Small intestine (tissue), 7 donors: ENCODE measurements at regions not wholly inside any gene's neighbourhood (a gene's known extent, or its start where the extent isn't known, plus 50 kb on each side); places are given as distances from the start of the nearest gene placed in this dataset.

Experiments used
- DNase-seq, 2 donors: peaks; one replicate each; pipeline versions ENCODE4 v3.0.0 to v3.0.0-alpha.2; 2013
- FAIRE-seq: peaks from 2 replicates; lab custom pipeline; 2012; peaks lifted over from hg19 to GRCh38; lab: Jason Lieb, UNC
- H3K27ac ChIP-seq, 3 donors: one replicate each; pipeline ENCODE4 v1.5.1; 2013; ENCODE audit warnings: low read length in 2 of 3, mild to moderate bottlenecking in 2 of 3, control low read depth in 1 of 3, inconsistent platforms in 1 of 3, low read depth in 1 of 3, moderate library complexity in 1 of 3
- H3K27me3 ChIP-seq, 3 donors: one replicate each; pipeline ENCODE4 v1.6.1; 2013; ENCODE audit warnings: low read length in 3 of 3, inconsistent platforms in 1 of 3; ENCODE audit not compliant: control insufficient read depth in 3 of 3, insufficient read depth in 3 of 3
- H3K36me3 ChIP-seq, 3 donors: one replicate each; pipeline ENCODE4 v1.6.1; 2013; ENCODE audit warnings: low read length in 3 of 3, inconsistent platforms in 1 of 3, low read depth in 1 of 3, mild to moderate bottlenecking in 1 of 3, moderate library complexity in 1 of 3; ENCODE audit not compliant: control insufficient read depth in 3 of 3, insufficient read depth in 2 of 3
- H3K4me1 ChIP-seq, 3 donors: one replicate each; pipeline ENCODE4 v1.6.1; 2013; ENCODE audit warnings: low read length in 2 of 3, inconsistent platforms in 1 of 3, low read depth in 1 of 3, mild to moderate bottlenecking in 1 of 3, moderate library complexity in 1 of 3; ENCODE audit not compliant: control insufficient read depth in 3 of 3, insufficient read depth in 2 of 3
- H3K4me3 ChIP-seq, 3 donors: one replicate each; pipeline ENCODE4 v1.5.1; 2013; ENCODE audit warnings: low read length in 3 of 3, control low read depth in 1 of 3, inconsistent platforms in 1 of 3, low read depth in 1 of 3, mild to moderate bottlenecking in 1 of 3, moderate library complexity in 1 of 3
- H3K9me3 ChIP-seq, 2 donors: one replicate each; pipeline ENCODE4 v1.6.1; 2013; ENCODE audit warnings: low read depth in 1 of 2, low read length in 1 of 2; ENCODE audit not compliant: control insufficient read depth in 2 of 2, insufficient read depth in 1 of 2
- WGBS, 3 donors: extraction: QIAGEN DNeasy Blood & Tissue Kit; methylation state at CpG; one replicate each; pipeline ENCODE4 v1.1.7; 2013; 5-methylcytosine and 5-hydroxymethylcytosine counted together
- donor health status: healthy with polysubstance abuse.
- donor health status: control.
- donor health status: control.
- donor health status: Bipolar disorder and iron deficiency.
- donor health status: healthy.

DNA sequence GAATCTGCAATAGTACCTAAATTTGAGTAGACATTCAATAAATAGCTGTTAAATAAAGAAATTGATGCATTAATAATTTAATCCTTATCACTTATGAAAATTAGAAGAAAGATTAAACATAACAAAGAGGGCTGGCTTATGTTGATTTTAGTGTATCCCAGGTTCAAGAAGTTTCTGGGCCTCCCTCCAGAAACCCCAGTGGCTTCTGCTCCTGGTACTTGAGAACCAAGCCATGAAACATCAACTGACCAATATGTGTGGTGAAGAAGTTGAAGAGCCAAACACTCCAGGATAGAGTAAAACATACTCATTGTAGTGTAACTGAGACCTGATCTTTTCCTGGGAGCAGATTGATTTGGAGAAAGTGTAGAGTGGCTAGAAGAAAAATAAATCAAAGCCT lies 1465.7 kb upstream of the PIK3C3 start:
- FAIRE-seq (no peak), DNase-seq (no peak)
- Histone ChIP-seq H3K27ac (no peak overlapping the region), H3K27me3 (no peaks in the 10 kb centered on the region), H3K9me3 (no peaks in the 10 kb centered on the region), H3K4me3 (no peak overlapping the region), H3K36me3 (no peaks in the 10 kb centered on the region), H3K4me1 (no peaks in the 10 kb centered on the region)

DNA sequence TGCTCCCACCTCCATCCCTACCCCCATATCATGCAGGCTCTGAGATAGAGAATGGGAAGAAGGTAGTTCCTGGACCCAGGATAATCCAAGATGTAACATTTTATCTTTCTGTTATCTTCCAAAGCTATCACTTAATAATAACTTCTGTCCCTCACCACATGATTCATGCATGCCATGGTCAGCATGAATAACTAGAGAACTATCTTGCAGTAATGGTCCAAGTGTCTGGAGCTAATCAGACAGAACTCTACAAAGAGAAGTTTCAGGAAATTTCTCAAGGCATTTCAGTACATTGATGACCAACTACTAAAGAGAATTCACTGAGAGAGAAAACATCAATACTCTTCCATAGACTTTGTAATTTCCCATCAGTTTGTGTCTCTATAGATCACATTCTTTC lies 1469.7 kb upstream of the PIK3C3 start:
- no peak for DNase-seq
- Histone ChIP-seq H3K36me3 (no peaks in the 10 kb centered on the region), H3K27ac (no peak overlapping the region), H3K27me3 (no peaks in the 10 kb centered on the region), H3K9me3 (no peaks in the 10 kb centered on the region), H3K4me1 (no peaks in the 10 kb centered on the region), H3K4me3 (no peak overlapping the region)
- no peak for FAIRE-seq

DNA sequence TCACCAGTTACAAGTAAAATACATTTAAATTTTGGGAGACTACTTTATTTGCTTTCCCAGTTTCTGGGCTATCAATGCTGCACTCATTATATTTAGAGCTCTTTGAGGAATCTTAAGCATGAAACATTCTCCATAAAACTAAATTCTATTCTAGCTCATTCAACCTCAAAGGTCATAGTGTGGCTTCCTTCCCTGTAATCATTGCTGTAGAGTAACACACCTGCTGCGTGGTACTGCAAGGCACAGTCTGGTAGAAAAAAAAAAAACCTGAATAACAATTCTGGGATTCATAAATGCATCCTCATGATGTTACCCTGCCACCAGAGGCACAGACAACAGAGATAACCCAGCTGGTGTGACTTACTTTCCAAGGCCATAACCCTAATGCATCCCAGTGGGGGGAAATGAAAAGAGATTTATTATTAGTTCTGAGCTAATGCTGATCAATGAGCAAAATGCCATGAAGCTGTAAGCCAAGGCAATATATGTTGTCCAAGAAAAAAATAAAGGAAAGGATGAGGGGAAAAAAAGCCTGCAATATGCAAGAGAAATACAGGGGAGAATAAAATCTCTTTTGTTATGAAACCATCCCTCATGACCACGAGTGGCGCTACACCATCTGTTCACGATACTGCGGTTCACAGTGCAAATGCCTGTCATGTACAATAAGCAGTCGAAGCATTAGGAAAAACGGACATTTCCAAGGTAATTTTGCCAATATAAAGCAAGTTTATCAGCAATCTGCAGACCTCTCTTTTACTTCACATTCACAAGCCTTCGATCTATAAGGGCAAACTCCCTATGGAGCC lies 1481.6 kb upstream of the PIK3C3 start:
- FAIRE-seq (no peak), DNase-seq (no peak)
- H3K27ac ChIP-seq: no peak overlapping the region
- no peaks in the 10 kb centered on the region for H3K27me3 ChIP-seq
- no peaks in the 10 kb centered on the region for H3K9me3 ChIP-seq
- no peak overlapping the region for H3K4me3 ChIP-seq
- no peaks in the 10 kb centered on the region for H3K4me1 ChIP-seq
- H3K36me3 ChIP-seq: no peaks in the 10 kb centered on the region
- WGBS, 3 donors: 75 to 79% (median 78%) methylated on average over 8 of the region's 8 CpGs

DNA sequence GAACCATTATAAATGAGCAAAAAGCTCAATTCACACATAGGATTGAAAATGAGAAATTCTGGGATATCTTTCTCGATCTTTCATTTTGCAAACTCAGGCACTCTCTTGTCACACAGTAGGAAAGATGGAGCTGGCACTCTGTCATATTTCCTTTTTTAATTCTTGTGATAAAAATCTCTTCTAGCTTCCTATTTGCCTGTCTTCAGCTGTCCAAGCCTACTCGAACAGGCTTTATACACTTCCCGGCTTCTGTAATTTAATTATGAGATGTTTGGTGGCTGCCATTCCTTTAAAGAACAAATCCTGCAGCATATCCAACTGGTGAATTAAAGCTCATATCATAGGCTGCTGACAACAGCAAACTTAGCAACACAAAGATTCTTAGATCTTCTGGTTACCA lies 1484.3 kb upstream of the PIK3C3 start:
- H3K27me3 ChIP-seq: no peaks in the 10 kb centered on the region
- DNase-seq: no peak
- WGBS, 3 donors: 52 to 66% (median 58%) methylated on average over 3 of the region's 3 CpGs

DNA sequence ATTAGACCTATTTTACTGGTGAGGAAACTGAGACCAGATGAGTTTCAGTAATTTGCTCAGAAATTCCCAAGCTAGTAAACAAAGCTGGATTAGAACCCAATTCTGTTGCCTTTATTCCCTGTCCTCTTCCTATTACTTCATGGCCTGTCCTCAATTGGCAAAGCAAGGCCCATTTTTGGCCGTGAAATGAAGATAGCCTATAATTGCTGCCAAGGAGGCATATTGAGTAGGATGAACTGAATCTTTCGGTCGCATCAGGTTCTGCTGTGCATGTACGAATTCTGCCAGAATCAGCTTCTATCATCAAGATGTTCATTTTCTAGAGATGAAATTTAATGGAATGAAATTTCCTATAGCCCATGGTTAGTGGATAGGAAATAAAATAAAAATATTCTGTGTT lies 1485.2 kb upstream of the PIK3C3 start:
- no peaks in the 10 kb centered on the region for H3K4me1 ChIP-seq
- FAIRE-seq (no peak), DNase-seq (no peak)
- no peaks in the 10 kb centered on the region for H3K36me3 ChIP-seq
- no peaks in the 10 kb centered on the region for H3K9me3 ChIP-seq
- H3K27me3 ChIP-seq: no peaks in the 10 kb centered on the region
- H3K27ac ChIP-seq: no peak overlapping the region
- no peak overlapping the region for H3K4me3 ChIP-seq
- WGBS, 3 donors: 86 to 89% (median 89%) methylated on average over 4 of the region's 4 CpGs

More for the DNA sequence above, 1484.3 kb upstream of the PIK3C3 start:
- no peak overlapping the region for H3K4me3 ChIP-seq
- no peak for FAIRE-seq
- no peaks in the 10 kb centered on the region for H3K36me3 ChIP-seq
- H3K27ac ChIP-seq: no peak overlapping the region
- no peaks in the 10 kb centered on the region for H3K9me3 ChIP-seq
- no peaks in the 10 kb centered on the region for H3K4me1 ChIP-seq

DNA sequence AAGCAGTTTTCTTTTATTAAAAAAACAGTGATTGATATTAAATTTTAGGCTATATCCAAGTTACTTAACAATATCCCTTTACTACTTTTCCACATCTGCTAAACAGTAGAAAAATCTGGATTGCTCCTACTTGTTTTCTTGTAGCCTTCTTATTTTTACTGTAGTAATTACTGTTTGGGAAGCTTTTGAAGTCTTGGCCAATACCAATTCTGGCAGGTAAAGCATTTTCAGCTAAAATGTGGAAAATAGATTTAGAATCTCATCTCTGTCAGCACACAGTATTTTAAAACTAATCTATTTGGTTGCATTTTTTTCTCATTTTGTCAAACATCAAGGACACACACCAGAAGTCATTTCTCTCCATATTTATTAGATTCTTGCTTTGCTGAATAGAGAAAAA lies 1485.7 kb upstream of the PIK3C3 start:
- FAIRE-seq: no peak
- Histone ChIP-seq H3K4me1 (no peaks in the 10 kb centered on the region), H3K9me3 (no peaks in the 10 kb centered on the region)

DNA sequence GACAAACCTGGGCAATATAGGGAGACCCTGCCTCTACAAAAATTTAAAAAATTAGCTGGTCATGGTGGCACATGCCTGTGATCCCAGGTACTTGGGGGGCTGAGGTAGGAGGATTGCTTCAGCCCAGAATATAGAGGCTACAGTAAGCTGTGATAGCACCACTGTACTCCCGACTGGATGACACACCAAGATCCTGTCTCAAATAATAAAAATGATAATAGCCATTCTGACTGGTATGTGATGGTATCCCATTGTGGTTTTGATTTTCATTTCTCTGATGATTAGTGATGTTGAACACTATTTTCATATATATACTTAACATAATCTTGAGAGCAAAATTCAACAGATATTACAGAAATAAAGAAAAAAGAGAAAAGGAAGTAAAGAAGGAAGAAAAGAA lies 1491.0 kb upstream of the PIK3C3 start:
- Histone ChIP-seq H3K4me1 (no peaks in the 10 kb centered on the region), H3K27ac (no peak overlapping the region), H3K36me3 (no peaks in the 10 kb centered on the region), H3K9me3 (peaks cover 0 to 3% of the 10 kb centered on the region in 2 donors), H3K27me3 (no peaks in the 10 kb centered on the region), H3K4me3 (no peak overlapping the region)
- FAIRE-seq (peak; percentile 19), DNase-seq (no peak)
- 48 to 89% (median 50%) methylated on average over 1 of the region's 1 CpG for WGBS, 3 donors

More for the DNA sequence above, 1485.7 kb upstream of the PIK3C3 start:
- DNase-seq: no peak
- Histone ChIP-seq H3K4me3 (no peak overlapping the region), H3K27me3 (no peaks in the 10 kb centered on the region), H3K27ac (no peak overlapping the region), H3K36me3 (no peaks in the 10 kb centered on the region)

DNA sequence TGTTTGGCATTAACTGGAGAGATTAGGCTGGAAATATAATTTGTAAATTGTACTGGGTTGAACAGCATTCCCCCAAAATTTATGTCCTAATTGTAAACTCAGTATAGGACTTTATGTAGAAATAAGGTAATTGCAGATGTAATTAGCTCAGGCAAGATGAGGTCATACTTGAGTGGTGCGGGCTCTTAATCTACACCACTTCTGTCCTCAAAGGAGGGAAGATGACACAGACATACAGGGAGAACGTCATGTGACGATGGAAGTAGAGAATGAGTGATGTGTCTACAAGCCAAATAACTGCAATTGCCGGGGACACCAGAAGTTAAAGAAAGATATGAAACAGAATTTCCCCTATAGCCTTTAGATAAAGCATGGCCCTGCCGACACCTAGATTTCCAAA lies 1501.1 kb upstream of the PIK3C3 start:
- no peaks in the 10 kb centered on the region for H3K4me1 ChIP-seq
- H3K36me3 ChIP-seq: no peaks in the 10 kb centered on the region
- H3K27me3 ChIP-seq: no peaks in the 10 kb centered on the region
- H3K27ac ChIP-seq: no peak overlapping the region
- DNase-seq: no peak
- WGBS, 3 donors: 90 to 93% (median 91%) methylated on average over 5 of the region's 5 CpGs
- no peak overlapping the region for H3K4me3 ChIP-seq
- no peaks in the 10 kb centered on the region for H3K9me3 ChIP-seq
- FAIRE-seq: no peak

DNA sequence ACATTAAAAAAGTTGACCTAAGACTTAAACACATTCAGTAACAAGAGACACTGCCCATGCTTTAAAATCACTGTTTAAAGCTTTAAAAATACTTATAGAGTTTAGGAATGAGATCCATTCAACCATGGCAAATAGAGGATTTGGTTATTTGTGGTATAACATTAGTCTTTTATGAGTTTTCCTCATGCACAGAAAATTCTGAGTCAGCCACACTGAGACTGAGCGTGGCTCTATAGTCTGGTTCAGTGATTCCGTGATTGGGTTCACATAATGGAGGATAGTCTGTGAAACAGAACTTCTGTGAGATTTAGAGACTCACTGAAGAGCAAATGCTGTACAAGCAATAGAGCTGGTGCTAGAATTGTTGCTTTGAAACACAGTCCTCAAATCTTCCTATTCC lies 1502.4 kb upstream of the PIK3C3 start:
- WGBS, 3 donors: 79 to 91% (median 88%) methylated on average over 2 of the region's 2 CpGs
- FAIRE-seq: no peak

More for the DNA sequence above, 1502.4 kb upstream of the PIK3C3 start:
- H3K36me3 ChIP-seq: no peaks in the 10 kb centered on the region
- DNase-seq: no peak
- H3K4me1 ChIP-seq: no peaks in the 10 kb centered on the region
- no peaks in the 10 kb centered on the region for H3K27me3 ChIP-seq
- no peaks in the 10 kb centered on the region for H3K9me3 ChIP-seq
- H3K27ac ChIP-seq: no peak overlapping the region
- H3K4me3 ChIP-seq: no peak overlapping the region
